ENCODE measurements at regions not wholly inside any gene's neighbourhood (a gene's known extent, or its start where the extent isn't known, plus 50 kb on each side); places are given as distances from the start of the nearest gene placed in this dataset.
"Not testable (repeated sequence)": the region's sequence is repeated elsewhere in the genome, so short reads cannot be mapped to it uniquely, and the experiment has no call there.

DNA sequence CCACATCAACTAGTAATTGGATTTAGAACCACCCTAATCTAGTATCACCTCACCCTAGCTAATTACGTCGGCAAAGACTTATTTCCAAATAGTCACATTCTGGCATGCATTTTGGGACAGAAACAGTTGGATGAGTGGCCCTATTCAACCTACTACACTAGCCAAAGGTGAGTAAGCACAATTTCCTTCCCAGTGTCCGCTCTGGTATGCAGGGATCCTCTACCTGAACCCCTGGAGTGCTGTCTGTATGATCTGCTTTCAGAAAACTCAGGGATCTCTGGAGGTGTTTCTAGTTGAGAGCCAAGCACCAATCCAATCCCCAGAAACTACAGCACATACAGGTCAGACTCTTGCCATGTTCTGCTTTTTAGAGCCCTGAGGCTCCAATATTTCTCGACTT is 717.4 kb upstream of the MANEA start:
- TF ChIP-seq, protein P1, sequence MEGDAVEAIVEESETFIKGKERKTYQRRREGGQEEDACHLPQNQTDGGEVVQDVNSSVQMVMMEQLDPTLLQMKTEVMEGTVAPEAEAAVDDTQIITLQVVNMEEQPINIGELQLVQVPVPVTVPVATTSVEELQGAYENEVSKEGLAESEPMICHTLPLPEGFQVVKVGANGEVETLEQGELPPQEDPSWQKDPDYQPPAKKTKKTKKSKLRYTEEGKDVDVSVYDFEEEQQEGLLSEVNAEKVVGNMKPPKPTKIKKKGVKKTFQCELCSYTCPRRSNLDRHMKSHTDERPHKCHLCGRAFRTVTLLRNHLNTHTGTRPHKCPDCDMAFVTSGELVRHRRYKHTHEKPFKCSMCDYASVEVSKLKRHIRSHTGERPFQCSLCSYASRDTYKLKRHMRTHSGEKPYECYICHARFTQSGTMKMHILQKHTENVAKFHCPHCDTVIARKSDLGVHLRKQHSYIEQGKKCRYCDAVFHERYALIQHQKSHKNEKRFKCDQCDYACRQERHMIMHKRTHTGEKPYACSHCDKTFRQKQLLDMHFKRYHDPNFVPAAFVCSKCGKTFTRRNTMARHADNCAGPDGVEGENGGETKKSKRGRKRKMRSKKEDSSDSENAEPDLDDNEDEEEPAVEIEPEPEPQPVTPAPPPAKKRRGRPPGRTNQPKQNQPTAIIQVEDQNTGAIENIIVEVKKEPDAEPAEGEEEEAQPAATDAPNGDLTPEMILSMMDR (IDR thresholded peaks at IDR 0.05; ENCODE audit: insufficient read depth, low read depth, low read length): no peak
- DNase-seq (ENCODE audit: low read depth): no peak
- Histone ChIP-seq H3K4me3 (ENCODE audit: low read depth, low read length) (no peak overlapping the region), H3K27me3 (ENCODE audit: control insufficient read depth, insufficient read depth, low read length) (no peaks in the 10 kb centered on the region), H3K36me3 (ENCODE audit: control insufficient read depth, insufficient read depth, low read length) (no peaks in the 10 kb centered on the region)
- POLR2A ChIA-PET: no interaction called here
- CTCF ChIA-PET: no interaction called here

DNA sequence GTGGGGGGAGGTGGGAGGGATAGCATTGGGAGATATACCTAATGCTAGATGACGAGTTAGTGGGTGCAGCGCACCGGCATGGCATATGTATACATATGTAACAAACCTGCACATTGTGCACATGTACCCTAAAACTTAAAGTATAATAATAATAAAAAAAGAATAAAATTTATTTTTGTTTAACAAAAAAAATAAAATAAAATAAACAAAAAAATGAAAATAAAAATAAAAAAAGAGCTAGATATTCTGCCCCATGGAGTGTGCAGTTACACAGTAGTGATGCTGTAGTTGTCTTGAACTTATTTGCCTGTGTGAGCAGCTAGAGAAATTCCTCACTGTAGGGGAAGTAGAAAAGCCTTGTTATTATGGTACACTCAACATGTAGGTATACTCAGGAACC is 720.3 kb upstream of the MANEA start:
- DNase-seq (ENCODE audit: low read depth); H3K36me3 ChIP-seq (ENCODE audit: control insufficient read depth, insufficient read depth, low read length); POLR2A ChIA-PET; H3K4me3 ChIP-seq (ENCODE audit: low read depth, low read length); H3K27me3 ChIP-seq (ENCODE audit: control insufficient read depth, insufficient read depth, low read length); CTCF ChIA-PET: not testable (repeated sequence)

DNA sequence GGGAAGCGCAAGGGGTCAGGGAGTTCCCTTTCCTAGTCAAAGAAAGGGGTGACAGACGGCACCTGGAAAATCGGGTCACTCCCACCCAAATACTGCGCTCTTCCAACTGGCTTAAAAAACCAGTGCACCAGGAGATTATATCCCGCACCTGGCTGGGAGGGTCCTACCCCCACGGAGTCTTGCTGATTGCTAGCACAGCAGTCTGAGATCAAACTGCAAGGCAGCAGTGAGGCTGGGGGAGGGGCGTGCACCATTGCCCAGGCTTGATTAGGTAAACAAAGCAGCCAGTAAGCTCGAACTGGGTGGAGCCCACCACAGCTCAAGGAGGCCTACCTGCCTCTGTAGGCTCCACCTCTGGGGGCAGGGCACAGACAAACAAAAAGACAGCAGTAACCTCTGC is 726.0 kb upstream of the MANEA start:
- H3K4me3 ChIP-seq (ENCODE audit: low read depth, low read length); DNase-seq (ENCODE audit: low read depth); POLR2A ChIA-PET; CTCF ChIA-PET; H3K36me3 ChIP-seq (ENCODE audit: control insufficient read depth, insufficient read depth, low read length); H3K27me3 ChIP-seq (ENCODE audit: control insufficient read depth, insufficient read depth, low read length): not testable (repeated sequence)

GRCh38 chr6:94845742-94846141 is 731.6 kb upstream of the MANEA start:
- no peak for DNase-seq (ENCODE audit: low read depth)
- CTCF ChIA-PET: no interaction called here

DNA sequence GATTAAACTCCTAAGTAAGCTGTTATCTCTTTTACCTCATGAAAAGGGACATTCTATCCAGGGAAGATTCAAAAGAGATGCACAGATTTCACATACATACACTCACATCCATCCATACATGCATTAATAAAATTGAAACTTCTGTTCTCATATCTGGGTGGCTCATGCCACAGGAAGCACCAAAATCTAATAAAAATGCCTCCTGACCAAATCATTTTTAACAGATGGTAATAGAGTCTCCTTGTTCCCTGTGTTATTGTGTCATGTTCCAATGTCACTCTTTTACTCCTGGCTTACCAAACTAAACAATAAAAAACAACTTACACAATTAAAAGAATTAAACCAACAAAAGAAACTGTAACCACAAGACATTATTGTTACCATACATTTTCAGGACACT is 742.1 kb upstream of the MANEA start:
- Histone ChIP-seq H3K4me3 (ENCODE audit: low read depth, low read length) (no peak overlapping the region), H3K27me3 (ENCODE audit: control insufficient read depth, insufficient read depth, low read length) (no peaks in the 10 kb centered on the region), H3K36me3 (ENCODE audit: control insufficient read depth, insufficient read depth, low read length) (no peaks in the 10 kb centered on the region)
- no peak for DNase-seq (ENCODE audit: low read depth)
- TF ChIP-seq, protein P1 (IDR thresholded peaks at IDR 0.05; ENCODE audit: insufficient read depth, low read depth, low read length): no peak
- CTCF ChIA-PET: no interaction called here
- POLR2A ChIA-PET: no interaction called here

More at GRCh38 chr6:94845742-94846141, 731.6 kb upstream of the MANEA start:
- TF ChIP-seq, protein P1 (IDR thresholded peaks at IDR 0.05; ENCODE audit: insufficient read depth, low read depth, low read length): no peak
- Histone ChIP-seq H3K27me3 (ENCODE audit: control insufficient read depth, insufficient read depth, low read length) (no peaks in the 10 kb centered on the region), H3K4me3 (ENCODE audit: low read depth, low read length) (no peak overlapping the region), H3K36me3 (ENCODE audit: control insufficient read depth, insufficient read depth, low read length) (no peaks in the 10 kb centered on the region)
- POLR2A ChIA-PET: no interaction called here

DNA sequence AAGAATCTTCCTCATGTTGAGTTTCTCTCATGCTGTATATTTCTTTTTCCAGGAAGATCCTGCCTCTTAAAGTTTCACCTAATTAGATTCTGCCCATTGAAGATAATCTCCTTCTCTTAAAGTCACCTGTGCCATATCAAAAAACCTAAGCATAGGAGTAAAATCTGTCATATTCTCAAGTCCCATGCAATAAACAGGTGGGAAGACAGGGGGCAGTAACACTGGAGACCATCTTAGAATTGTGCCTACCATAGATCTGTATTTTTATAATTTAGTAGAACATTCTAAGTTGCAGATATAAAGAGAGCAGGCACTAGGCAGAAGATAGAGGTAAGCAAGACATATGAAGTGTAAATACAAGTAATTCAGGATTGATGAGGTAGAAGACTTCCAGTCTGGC is 763.5 kb upstream of the MANEA start:
- POLR2A ChIA-PET: no interaction called here
- DNase-seq (ENCODE audit: low read depth): no peak
- CTCF ChIA-PET: no interaction called here
- H3K27me3 ChIP-seq (ENCODE audit: control insufficient read depth, insufficient read depth, low read length): no peaks in the 10 kb centered on the region
- H3K36me3 ChIP-seq (ENCODE audit: control insufficient read depth, insufficient read depth, low read length): no peaks in the 10 kb centered on the region
- no peak overlapping the region for H3K4me3 ChIP-seq (ENCODE audit: low read depth, low read length)
- TF ChIP-seq, protein P1 (IDR thresholded peaks at IDR 0.05; ENCODE audit: insufficient read depth, low read depth, low read length): no peak

All from BJ (cell line).